ENCODE measurements at regions not wholly inside any gene's neighbourhood (a gene's known extent, or its start where the extent isn't known, plus 50 kb on each side); places are given as distances from the start of the nearest gene placed in this dataset.
"Not testable (repeated sequence)": the region's sequence is repeated elsewhere in the genome, so short reads cannot be mapped to it uniquely, and the experiment has no call there.

DNA sequence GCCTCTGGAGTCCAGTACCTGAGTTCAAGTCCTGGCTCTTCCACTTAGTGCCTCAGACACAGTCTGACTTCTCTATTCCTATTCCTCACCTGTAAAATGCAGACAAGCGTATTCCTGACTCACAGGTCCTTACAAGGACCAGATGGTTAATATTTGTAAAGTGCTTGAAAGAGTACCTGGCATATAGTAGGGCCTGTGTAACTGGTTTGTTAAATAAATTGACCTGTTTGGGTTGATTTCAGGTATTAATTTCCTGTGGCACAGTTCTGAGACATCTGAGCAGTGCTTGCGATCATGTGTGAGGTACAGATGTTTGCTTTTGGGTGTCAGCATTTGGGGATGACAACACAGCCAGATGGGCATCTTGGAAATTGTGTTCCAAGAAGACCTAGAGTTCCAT, 127.5 kb downstream of the APIP start:
- no peak overlapping the region for H3K4me3 ChIP-seq (ENCODE audit: low read depth, low read length)
- no peak for DNase-seq (ENCODE audit: low read depth)
- TF ChIP-seq, protein P1, sequence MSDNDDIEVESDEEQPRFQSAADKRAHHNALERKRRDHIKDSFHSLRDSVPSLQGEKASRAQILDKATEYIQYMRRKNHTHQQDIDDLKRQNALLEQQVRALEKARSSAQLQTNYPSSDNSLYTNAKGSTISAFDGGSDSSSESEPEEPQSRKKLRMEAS (IDR thresholded peaks at IDR 0.05; ENCODE audit: low read depth, low read length) = no peak
- TF ChIP-seq CTCF (IDR thresholded peaks at IDR 0.05; ENCODE audit: low read depth, low read length) = no peak

- no peak for DNase-seq (ENCODE audit: low read depth)
- TF ChIP-seq POLR2A (IDR thresholded peaks at IDR 0.05; ENCODE audit: extremely low read depth, insufficient read length) (no peak), CTCF (IDR thresholded peaks at IDR 0.05; ENCODE audit: low read depth, low read length) (no peak), MYC (IDR thresholded peaks at IDR 0.05; ENCODE audit: low read depth, low read length) (no peak)
- TF ChIP-seq, protein P1 (IDR thresholded peaks at IDR 0.05; ENCODE audit: low read depth, low read length) = no peak
- H3K4me3 ChIP-seq (ENCODE audit: low read depth, low read length) = no peak overlapping the region
Observed at GRCh38 chr11:34787895-34788294, 128.3 kb downstream of the APIP start.

DNA sequence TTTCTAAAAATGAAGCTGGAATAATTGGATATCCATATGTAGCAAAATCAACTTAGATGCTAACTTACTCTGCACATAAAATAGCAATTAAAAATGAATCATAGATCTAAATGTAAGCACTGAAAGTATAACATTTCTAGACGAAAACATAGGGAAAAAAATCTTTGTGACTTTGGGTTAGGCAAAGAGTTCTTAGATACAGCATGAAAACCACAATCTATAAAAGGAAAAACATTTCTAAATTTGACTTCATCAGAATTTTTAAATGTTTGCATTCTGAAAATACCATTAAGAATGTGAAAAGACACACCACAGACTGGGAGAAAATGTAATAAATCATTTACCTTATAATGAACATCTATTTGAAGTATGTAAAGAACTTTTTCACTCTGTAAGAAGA, 128.8 kb downstream of the APIP start:
- TF ChIP-seq CTCF (IDR thresholded peaks at IDR 0.05; ENCODE audit: low read depth, low read length) = no peak
- DNase-seq (ENCODE audit: low read depth) = no peak
- H3K4me3 ChIP-seq (ENCODE audit: low read depth, low read length) = no peak overlapping the region

DNA sequence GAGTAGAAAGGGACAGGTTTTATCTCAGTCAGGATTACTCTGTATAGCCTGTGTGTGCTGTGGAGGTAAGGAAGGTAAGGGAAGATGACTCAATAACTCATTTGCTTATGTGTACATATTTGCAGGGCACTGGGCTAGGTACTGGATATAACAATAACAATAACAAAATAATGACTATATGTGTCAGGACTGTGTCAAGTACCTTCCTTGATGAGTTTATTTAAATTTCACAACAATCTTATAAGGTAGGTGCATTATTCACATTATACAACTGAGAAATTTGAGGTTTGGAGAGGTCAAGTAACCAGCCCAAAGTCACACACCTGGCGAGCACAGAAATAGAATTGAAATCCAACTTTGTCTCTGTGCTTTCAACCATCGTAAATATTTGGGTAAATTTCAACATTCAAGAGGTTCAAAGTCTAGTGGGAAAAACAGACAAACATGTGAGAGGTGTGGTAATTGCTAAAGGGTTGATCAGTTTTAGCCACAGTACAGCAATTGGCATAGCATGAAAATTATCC, 131.8 kb downstream of the APIP start:
- H3K4me3 ChIP-seq (ENCODE audit: low read depth, low read length) = no peak overlapping the region
- no peak for TF ChIP-seq POLR2A (IDR thresholded peaks at IDR 0.05; ENCODE audit: extremely low read depth, insufficient read length)
- TF ChIP-seq MYC (IDR thresholded peaks at IDR 0.05; ENCODE audit: low read depth, low read length) = no peak
- TF ChIP-seq CTCF (IDR thresholded peaks at IDR 0.05; ENCODE audit: low read depth, low read length) = no peak
- TF ChIP-seq, protein P1 (IDR thresholded peaks at IDR 0.05; ENCODE audit: low read depth, low read length) = no peak
- DNase-seq (ENCODE audit: low read depth) = no peak

DNA sequence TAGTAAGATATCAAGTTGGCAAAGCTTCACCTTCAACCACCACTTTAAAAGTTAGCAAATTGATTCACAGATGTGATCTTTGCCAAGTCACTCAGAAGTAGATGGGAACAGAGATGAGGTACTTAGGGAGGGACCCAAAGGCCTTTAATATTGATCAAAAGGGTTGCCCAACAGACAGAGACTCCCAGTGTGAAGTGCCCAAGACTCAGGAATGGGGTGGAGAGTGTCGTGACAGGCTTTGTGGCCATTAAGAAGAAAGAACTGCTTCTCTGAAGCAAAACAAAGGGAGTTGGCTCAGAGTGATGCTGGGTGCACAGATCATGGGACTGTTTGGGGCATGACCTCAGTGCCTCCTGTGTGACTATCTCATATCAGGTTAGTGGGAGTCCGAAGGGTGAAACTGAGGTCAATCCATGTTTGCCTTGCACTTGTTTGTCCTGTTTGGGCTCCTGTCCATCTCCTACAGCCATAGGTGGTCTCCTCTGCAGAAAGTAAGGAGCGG, 132.3 kb downstream of the APIP start:
- TF ChIP-seq MYC (IDR thresholded peaks at IDR 0.05; ENCODE audit: low read depth, low read length) = no peak
- no peak for DNase-seq (ENCODE audit: low read depth)

GRCh38 chr11:34781826-34782225, 134.4 kb downstream of the APIP start:
- DNase-seq (ENCODE audit: low read depth); H3K4me3 ChIP-seq (ENCODE audit: low read depth, low read length): not testable (repeated sequence)

More for the DNA sequence above, 132.3 kb downstream of the APIP start:
- no peak overlapping the region for H3K4me3 ChIP-seq (ENCODE audit: low read depth, low read length)

DNA sequence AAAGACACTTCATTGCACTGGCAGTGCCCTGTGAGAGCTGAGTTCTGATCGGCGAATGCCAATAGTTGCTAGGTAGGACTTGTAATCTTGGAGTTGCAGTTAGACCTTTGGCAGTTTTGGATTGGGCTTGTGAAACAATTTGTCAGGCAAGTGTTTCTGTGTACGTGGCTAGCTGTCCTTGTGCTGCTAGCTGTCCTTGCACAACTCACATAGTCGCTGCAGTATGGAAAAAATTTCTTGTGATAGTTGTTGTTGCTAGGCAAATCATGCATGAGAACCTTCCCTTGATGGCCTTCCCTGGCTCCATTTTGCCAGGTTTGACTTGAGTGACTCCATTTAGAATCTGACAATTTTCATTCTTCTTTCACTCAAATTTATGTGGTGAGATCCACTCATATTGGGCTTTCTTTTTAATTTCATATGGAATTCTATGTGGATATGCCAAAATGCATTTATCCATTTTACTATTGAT, 140.7 kb downstream of the APIP start:
- H3K4me3 ChIP-seq (ENCODE audit: low read depth, low read length) = no peak overlapping the region
- no peak for DNase-seq (ENCODE audit: low read depth)
- TF ChIP-seq MYC (IDR thresholded peaks at IDR 0.05; ENCODE audit: low read depth, low read length) (no peak), CTCF (IDR thresholded peaks at IDR 0.05; ENCODE audit: low read depth, low read length) (no peak)
